GM23338 (cell line): ENCODE measurements at regions not wholly inside any gene's neighbourhood (a gene's known extent, or its start where the extent isn't known, plus 50 kb on each side); places are given as distances from the start of the nearest gene placed in this dataset.

ENCODE experiments used
- ATAC-seq: fragments of 200-7000 bp; cut with Tn5 transposase; 3 replicates; pipeline ENCODE4 v1.9.1; 2020
- DNase-seq: peaks from one replicate; pipeline ENCODE4 v3.0.0-alpha.2; 2015; ENCODE audit warnings: low spot score
- H2AFZ ChIP-seq: fragments of 200-600 bp; sonication (generic); 2 replicates; pipeline ENCODE4 v1.8.0; 2016; ENCODE audit warnings: antibody characterized with exemption, mild to moderate bottlenecking, moderate library complexity
- H3F3A ChIP-seq: fragments of 200-600 bp; sonication (generic); replicated peaks from 2 replicates; pipeline ENCODE4 v1.8.0; 2017; ENCODE audit warnings: antibody characterized with exemption, mixed run types, low read depth
- H3K27ac ChIP-seq: fragments of 200-600 bp; sonication (generic); 2 replicates; pipeline ENCODE4 v1.6.1; 2016; ENCODE audit warnings: low read depth
- H3K27me3 ChIP-seq: fragments of 200-600 bp; sonication (generic); 2 replicates; pipeline ENCODE4 v1.8.0; 2016; ENCODE audit warnings: mild to moderate bottlenecking, mixed run types, moderate library complexity; ENCODE audit not compliant: insufficient read depth
- H3K36me3 ChIP-seq: fragments of 200-600 bp; sonication (generic); 2 replicates; pipeline ENCODE4 v1.8.0; 2016; ENCODE audit warnings: mild to moderate bottlenecking; ENCODE audit not compliant: insufficient read depth
- H3K4me1 ChIP-seq: fragments of 200-600 bp; sonication (generic); 2 replicates; pipeline ENCODE4 v1.8.0; 2016; ENCODE audit warnings: mild to moderate bottlenecking, moderate library complexity; ENCODE audit not compliant: insufficient read depth
- H3K4me2 ChIP-seq: fragments of 200-600 bp; sonication (generic); 2 replicates; pipeline ENCODE4 v1.7.1; 2017; ENCODE audit warnings: mixed run types
- H3K4me3 ChIP-seq: fragments of 200-600 bp; sonication (generic); 2 replicates; pipeline ENCODE4 v1.6.1; 2016; ENCODE audit warnings: mixed run types
- H3K79me2 ChIP-seq: fragments of 200-600 bp; sonication (generic); replicated peaks from 2 replicates; pipeline ENCODE4 v1.8.0; 2017; ENCODE audit warnings: mild to moderate bottlenecking; ENCODE audit not compliant: insufficient read depth
- H3K9me2 ChIP-seq: fragments of 200-600 bp; sonication (generic); 2 replicates; pipeline ENCODE4 v1.8.0; 2017; ENCODE audit not compliant: insufficient read depth
- H4K20me1 ChIP-seq: fragments of 200-600 bp; sonication (generic); replicated peaks from 2 replicates; pipeline ENCODE4 v1.8.0; 2017; ENCODE audit warnings: mild to moderate bottlenecking; ENCODE audit not compliant: insufficient read depth
- H3K27ac Mint-ChIP-seq: 2 replicates; pipeline ENCODE4 v1.8.0; 2020; ENCODE audit warnings: inconsistent platforms, mild to moderate bottlenecking, moderate library complexity, mixed read lengths
- H3K27me3 Mint-ChIP-seq: 3 replicates; pipeline ENCODE4 v1.8.0; 2022; ENCODE audit warnings: low read depth, mild to moderate bottlenecking, moderate library complexity, mixed read lengths, inconsistent platforms; ENCODE audit not compliant: insufficient read depth, poor library complexity
- H3K36me3 Mint-ChIP-seq: 3 replicates; pipeline ENCODE4 v1.8.0; 2021; ENCODE audit warnings: low read depth, mild to moderate bottlenecking, inconsistent platforms, moderate library complexity, mixed read lengths
- H3K4me1 Mint-ChIP-seq: 3 replicates; pipeline ENCODE4 v1.8.0; 2020; ENCODE audit warnings: mild to moderate bottlenecking, inconsistent platforms, mixed read lengths
- H3K4me3 Mint-ChIP-seq: 3 replicates; pipeline ENCODE4 v1.8.0; 2021; ENCODE audit warnings: moderate library complexity, mild to moderate bottlenecking, inconsistent platforms, mixed read lengths
- H3K9me3 Mint-ChIP-seq: 3 replicates; pipeline ENCODE4 v1.8.0; 2020; ENCODE audit warnings: moderate library complexity, mild to moderate bottlenecking, inconsistent platforms, mixed read lengths
- CTCF ChIP-seq, 2 experiments: fragments of 200-600 bp in 1 of 2; sonication (generic) in 1 of 2; conservative IDR thresholded peaks; 2 replicates each; pipeline versions ENCODE4 v1.5.1 to v1.6.1; 2016 to 2017; ENCODE audit warnings: antibody characterized with exemption in 2 of 2, low read depth in 2 of 2, mild to moderate bottlenecking in 2 of 2, moderate library complexity in 1 of 2
- REST ChIP-seq: IDR thresholded peaks from one replicate; pipeline ENCODE4 v1.6.1; 2018; ENCODE audit warnings: antibody characterized with exemption; ENCODE audit not compliant: unreplicated experiment
- STAT1 ChIP-seq: IDR thresholded peaks from one replicate; pipeline ENCODE4 v1.6.1; 2016; ENCODE audit warnings: antibody characterized with exemption; ENCODE audit not compliant: unreplicated experiment
- ZNF114 ChIP-seq: fragments of 250-450 bp; sonication (Bioruptor Pico); IDR thresholded peaks from 2 replicates; pipeline ENCODE4 v1.5.0; 2020; ENCODE audit warnings: mild to moderate bottlenecking, moderate library complexity

- no peak for DNase-seq
- H3K36me3 Mint-ChIP-seq = peaks cover 4% of the 10 kb centered on the region; the same call in 2 of the 3 replicates
- H2AFZ ChIP-seq = no peak overlapping the region
Observed at GRCh38 chr16:72443809-72444208, 271.9 kb upstream of the PMFBP1 start.

More at GRCh38 chr16:72443809-72444208, 271.9 kb upstream of the PMFBP1 start:
- H3K4me2 ChIP-seq = no peak overlapping the region
- Mint-ChIP-seq H3K27ac (no peak overlapping the region), H3K4me3 (no peak overlapping the region), H3K9me3 (peaks cover 14% of the 10 kb centered on the region; the same call in 2 of the 3 replicates), H3K4me1 (no peaks in the 10 kb centered on the region), H3K27me3 (peaks cover 3% of the 10 kb centered on the region)
- no peaks in the 10 kb centered on the region for H3K79me2 ChIP-seq
- no peaks in the 10 kb centered on the region for H3F3A ChIP-seq
- TF ChIP-seq CTCF (conservative IDR thresholded peaks at IDR 0.05; ENCODE audit: low read depth in 2 of 2) = no peak
- TF ChIP-seq ZNF114 (CRISPR knock-in tag) = no peak
- no peak for TF ChIP-seq STAT1
- TF ChIP-seq REST = no peak
- H3K36me3 ChIP-seq = no peaks in the 10 kb centered on the region
- no peaks in the 10 kb centered on the region for H3K4me1 ChIP-seq
- no peak for ATAC-seq
- no peaks in the 10 kb centered on the region for H3K9me2 ChIP-seq
- H3K27me3 ChIP-seq = no peaks in the 10 kb centered on the region
- no peaks in the 10 kb centered on the region for H4K20me1 ChIP-seq
- no peak overlapping the region for H3K27ac ChIP-seq
- H3K4me3 ChIP-seq = no peak overlapping the region
